ENCODE measurements at regions not wholly inside any gene's neighbourhood (a gene's known extent, or its start where the extent isn't known, plus 50 kb on each side); places are given as distances from the start of the nearest gene placed in this dataset.
"Not testable (repeated sequence)": the region's sequence is repeated elsewhere in the genome, so short reads cannot be mapped to it uniquely, and the experiment has no call there.

GRCh38 chr4:170682558-170683294 lies 593.0 kb upstream of the AADAT start:
- DNase-seq (no peak), ATAC-seq (no peak)
- Mint-ChIP-seq H3K9me3 (peaks cover 12% of the 10 kb centered on the region), H3K27me3 (no peaks in the 10 kb centered on the region), H3K36me3 (ENCODE audit: low read depth) (no peaks in the 10 kb centered on the region), H3K4me3 (no peak overlapping the region), H3K4me1 (no peaks in the 10 kb centered on the region), H3K27ac (no peak overlapping the region)

- not testable (repeated sequence) for ATAC-seq; H3K4me1 Mint-ChIP-seq; H3K27me3 Mint-ChIP-seq; H3K4me3 Mint-ChIP-seq; DNase-seq; H3K36me3 Mint-ChIP-seq (ENCODE audit: low read depth); H3K27ac Mint-ChIP-seq
- H3K9me3 Mint-ChIP-seq, result peaks cover 13% of the 10 kb centered on the region
Observed at GRCh38 chr4:170682087-170682486, 592.3 kb upstream of the AADAT start.

GRCh38 chr4:170675568-170676262 lies 586.0 kb upstream of the AADAT start:
- peaks cover 13% of the 10 kb centered on the region for H3K9me3 Mint-ChIP-seq
- no peak overlapping the region for H3K4me3 Mint-ChIP-seq
- no peak overlapping the region for H3K27ac Mint-ChIP-seq
- no peak for DNase-seq
- no peaks in the 10 kb centered on the region for H3K4me1 Mint-ChIP-seq
- H3K27me3 Mint-ChIP-seq, result no peaks in the 10 kb centered on the region
- no peaks in the 10 kb centered on the region for H3K36me3 Mint-ChIP-seq (ENCODE audit: low read depth)
- ATAC-seq, result no peak

- Mint-ChIP-seq H3K36me3 (ENCODE audit: low read depth) (no peaks in the 10 kb centered on the region), H3K27ac (no peak overlapping the region)
- DNase-seq, result no peak
Observed at GRCh38 chr4:170674176-170674575, 584.4 kb upstream of the AADAT start.

GRCh38 chr4:170672381-170672965 lies 582.7 kb upstream of the AADAT start:
- H3K27me3 Mint-ChIP-seq, result no peaks in the 10 kb centered on the region
- no peaks in the 10 kb centered on the region for H3K36me3 Mint-ChIP-seq (ENCODE audit: low read depth)
- H3K4me3 Mint-ChIP-seq, result no peak overlapping the region
- no peak for DNase-seq
- no peak overlapping the region for H3K27ac Mint-ChIP-seq
- ATAC-seq, result no peak
- no peaks in the 10 kb centered on the region for H3K4me1 Mint-ChIP-seq
- no peaks in the 10 kb centered on the region for H3K9me3 Mint-ChIP-seq

More at GRCh38 chr4:170674176-170674575, 584.4 kb upstream of the AADAT start:
- H3K4me3 Mint-ChIP-seq, result no peak overlapping the region
- H3K9me3 Mint-ChIP-seq, result peaks cover 12% of the 10 kb centered on the region
- no peak for ATAC-seq
- H3K27me3 Mint-ChIP-seq, result no peaks in the 10 kb centered on the region
- no peaks in the 10 kb centered on the region for H3K4me1 Mint-ChIP-seq

- no peaks in the 10 kb centered on the region for H3K27me3 Mint-ChIP-seq
- H3K4me3 Mint-ChIP-seq, result no peak overlapping the region
- ATAC-seq (no peak), DNase-seq (no peak)
- no peaks in the 10 kb centered on the region for H3K9me3 Mint-ChIP-seq
- no peaks in the 10 kb centered on the region for H3K4me1 Mint-ChIP-seq
- H3K36me3 Mint-ChIP-seq (ENCODE audit: low read depth), result no peaks in the 10 kb centered on the region
- H3K27ac Mint-ChIP-seq, result no peak overlapping the region
Observed at GRCh38 chr4:170671171-170671570, 581.4 kb upstream of the AADAT start.

- Mint-ChIP-seq H3K4me3 (no peak overlapping the region), H3K9me3 (no peaks in the 10 kb centered on the region), H3K27me3 (no peaks in the 10 kb centered on the region), H3K27ac (no peak overlapping the region), H3K36me3 (ENCODE audit: low read depth) (no peaks in the 10 kb centered on the region), H3K4me1 (no peaks in the 10 kb centered on the region)
- DNase-seq (no peak), ATAC-seq (no peak)
Observed at GRCh38 chr4:170667814-170668213, 578.1 kb upstream of the AADAT start.

- ATAC-seq (no peak), DNase-seq (no peak)
- H3K4me1 Mint-ChIP-seq, result no peaks in the 10 kb centered on the region
- H3K4me3 Mint-ChIP-seq, result no peak overlapping the region
- H3K27me3 Mint-ChIP-seq, result no peaks in the 10 kb centered on the region
- H3K36me3 Mint-ChIP-seq (ENCODE audit: low read depth), result no peaks in the 10 kb centered on the region
- no peak overlapping the region for H3K27ac Mint-ChIP-seq
- no peaks in the 10 kb centered on the region for H3K9me3 Mint-ChIP-seq
Observed at GRCh38 chr4:170666909-170667308, 577.2 kb upstream of the AADAT start.

- Mint-ChIP-seq H3K27me3 (no peaks in the 10 kb centered on the region), H3K4me1 (no peaks in the 10 kb centered on the region), H3K4me3 (no peak overlapping the region), H3K27ac (no peak overlapping the region), H3K9me3 (peaks cover 3% of the 10 kb centered on the region), H3K36me3 (ENCODE audit: low read depth) (no peaks in the 10 kb centered on the region)
- DNase-seq (no peak), ATAC-seq (no peak)
Observed at GRCh38 chr4:170662250-170662649, 572.5 kb upstream of the AADAT start.

GRCh38 chr4:170657761-170658160 lies 568.0 kb upstream of the AADAT start:
- no peak for DNase-seq
- H3K27ac Mint-ChIP-seq, result no peak overlapping the region

GRCh38 chr4:170656506-170656905 lies 566.8 kb upstream of the AADAT start:
- H3K27ac Mint-ChIP-seq, result no peak overlapping the region
- H3K4me3 Mint-ChIP-seq, result no peak overlapping the region
- H3K27me3 Mint-ChIP-seq, result no peaks in the 10 kb centered on the region
- ATAC-seq (no peak), DNase-seq (no peak)
- H3K4me1 Mint-ChIP-seq, result no peaks in the 10 kb centered on the region
- H3K36me3 Mint-ChIP-seq (ENCODE audit: low read depth), result no peaks in the 10 kb centered on the region
- peaks cover 13% of the 10 kb centered on the region for H3K9me3 Mint-ChIP-seq

More at GRCh38 chr4:170657761-170658160, 568.0 kb upstream of the AADAT start:
- H3K9me3 Mint-ChIP-seq, result peaks cover 10% of the 10 kb centered on the region
- ATAC-seq, result no peak
- H3K4me3 Mint-ChIP-seq, result no peak overlapping the region
- no peaks in the 10 kb centered on the region for H3K36me3 Mint-ChIP-seq (ENCODE audit: low read depth)
- H3K4me1 Mint-ChIP-seq, result no peaks in the 10 kb centered on the region
- H3K27me3 Mint-ChIP-seq, result no peaks in the 10 kb centered on the region

GRCh38 chr4:170652571-170652970 lies 562.8 kb upstream of the AADAT start:
- DNase-seq (no peak), ATAC-seq (no peak)
- Mint-ChIP-seq H3K4me3 (no peak overlapping the region), H3K27me3 (no peaks in the 10 kb centered on the region), H3K36me3 (ENCODE audit: low read depth) (no peaks in the 10 kb centered on the region), H3K9me3 (peaks cover 10% of the 10 kb centered on the region), H3K27ac (no peak overlapping the region), H3K4me1 (no peaks in the 10 kb centered on the region)

- ATAC-seq (no peak), DNase-seq (no peak)
- H3K36me3 Mint-ChIP-seq (ENCODE audit: low read depth), result no peaks in the 10 kb centered on the region
- H3K27me3 Mint-ChIP-seq, result no peaks in the 10 kb centered on the region
- peaks cover 10% of the 10 kb centered on the region for H3K9me3 Mint-ChIP-seq
- no peak overlapping the region for H3K4me3 Mint-ChIP-seq
- H3K27ac Mint-ChIP-seq, result no peak overlapping the region
- H3K4me1 Mint-ChIP-seq, result no peaks in the 10 kb centered on the region
Observed at GRCh38 chr4:170651786-170652185, 562.0 kb upstream of the AADAT start.

GRCh38 chr4:170627418-170627817 lies 537.7 kb upstream of the AADAT start:
- no peak for DNase-seq
- Mint-ChIP-seq H3K4me3 (no peak overlapping the region), H3K9me3 (peaks cover 30% of the 10 kb centered on the region), H3K36me3 (ENCODE audit: low read depth) (no peaks in the 10 kb centered on the region), H3K4me1 (no peaks in the 10 kb centered on the region), H3K27me3 (no peaks in the 10 kb centered on the region), H3K27ac (no peak overlapping the region)
- no peak for ATAC-seq

- no peak for DNase-seq
- no peak overlapping the region for H3K4me3 Mint-ChIP-seq
Observed at GRCh38 chr4:170623899-170624298, 534.1 kb upstream of the AADAT start.

More at GRCh38 chr4:170623899-170624298, 534.1 kb upstream of the AADAT start:
- H3K27ac Mint-ChIP-seq, result no peak overlapping the region
- H3K36me3 Mint-ChIP-seq (ENCODE audit: low read depth), result no peaks in the 10 kb centered on the region
- peaks cover 7% of the 10 kb centered on the region for H3K9me3 Mint-ChIP-seq
- no peak for ATAC-seq
- no peaks in the 10 kb centered on the region for H3K4me1 Mint-ChIP-seq
- no peaks in the 10 kb centered on the region for H3K27me3 Mint-ChIP-seq

All from activated naive CD8-positive, alpha-beta T cell treated with anti-CD3 and anti-CD28 coated beads, Interleukin-2, amount 50 U/mL, for 24 hours (primary cell).